ENCODE measurements at regions not wholly inside any gene's neighbourhood (a gene's known extent, or its start where the extent isn't known, plus 50 kb on each side); places are given as distances from the start of the nearest gene placed in this dataset.

DNA sequence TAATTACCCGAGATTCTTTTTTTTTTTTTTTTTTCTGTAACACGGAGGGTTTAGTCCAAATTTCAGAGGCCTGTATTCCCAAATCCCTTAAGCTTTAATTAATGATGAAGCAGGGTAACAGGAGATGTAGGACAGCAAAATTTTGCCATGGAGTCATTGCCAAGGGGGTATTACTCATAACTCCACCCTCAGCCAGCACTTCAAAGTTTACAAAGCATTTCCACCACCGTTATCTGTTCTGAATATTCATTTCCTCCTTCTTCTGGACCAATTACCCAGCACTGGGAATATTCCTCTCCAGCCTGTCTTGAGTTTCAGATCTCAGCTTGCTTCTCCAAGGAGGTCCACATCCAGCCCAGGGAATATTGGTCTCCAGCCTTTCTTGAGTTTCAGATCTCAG is 747.5 kb upstream of the EEF2KMT start:
- no peaks in the 10 kb centered on the region for H3K9me3 Mint-ChIP-seq (ENCODE audit: low read depth, unreplicated experiment)

DNA sequence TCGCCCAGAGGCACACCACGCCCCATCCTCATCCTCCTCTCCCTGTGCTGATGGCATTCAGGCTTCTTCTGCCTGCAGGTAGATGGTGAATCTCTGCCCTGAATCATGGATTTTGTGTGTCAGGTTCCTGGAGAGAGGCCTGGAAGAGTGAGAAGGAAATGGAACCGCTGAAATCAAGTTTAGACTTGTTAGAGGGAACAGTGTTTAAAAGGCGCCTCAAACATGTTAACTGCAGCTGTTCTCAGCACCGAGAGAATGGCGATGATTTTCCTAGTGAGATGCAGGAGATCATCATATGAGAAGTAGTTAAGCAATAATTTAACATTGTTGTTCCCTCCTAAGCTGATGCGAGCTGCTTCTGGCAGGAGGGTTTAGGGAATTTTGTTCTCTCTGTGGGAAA is 744.4 kb upstream of the EEF2KMT start:
- Mint-ChIP-seq H3K4me3 (ENCODE audit: low read depth, unreplicated experiment) (no peak overlapping the region), H3K27ac (ENCODE audit: unreplicated experiment) (no peak overlapping the region), H3K36me3 (ENCODE audit: insufficient read depth, unreplicated experiment) (no peaks in the 10 kb centered on the region), H3K4me1 (ENCODE audit: low read depth, unreplicated experiment) (no peaks in the 10 kb centered on the region), H3K9me3 (ENCODE audit: low read depth, unreplicated experiment) (peaks cover 2% of the 10 kb centered on the region), H3K27me3 (ENCODE audit: unreplicated experiment) (peaks cover 9% of the 10 kb centered on the region)
- TF ChIP-seq, protein P1, sequence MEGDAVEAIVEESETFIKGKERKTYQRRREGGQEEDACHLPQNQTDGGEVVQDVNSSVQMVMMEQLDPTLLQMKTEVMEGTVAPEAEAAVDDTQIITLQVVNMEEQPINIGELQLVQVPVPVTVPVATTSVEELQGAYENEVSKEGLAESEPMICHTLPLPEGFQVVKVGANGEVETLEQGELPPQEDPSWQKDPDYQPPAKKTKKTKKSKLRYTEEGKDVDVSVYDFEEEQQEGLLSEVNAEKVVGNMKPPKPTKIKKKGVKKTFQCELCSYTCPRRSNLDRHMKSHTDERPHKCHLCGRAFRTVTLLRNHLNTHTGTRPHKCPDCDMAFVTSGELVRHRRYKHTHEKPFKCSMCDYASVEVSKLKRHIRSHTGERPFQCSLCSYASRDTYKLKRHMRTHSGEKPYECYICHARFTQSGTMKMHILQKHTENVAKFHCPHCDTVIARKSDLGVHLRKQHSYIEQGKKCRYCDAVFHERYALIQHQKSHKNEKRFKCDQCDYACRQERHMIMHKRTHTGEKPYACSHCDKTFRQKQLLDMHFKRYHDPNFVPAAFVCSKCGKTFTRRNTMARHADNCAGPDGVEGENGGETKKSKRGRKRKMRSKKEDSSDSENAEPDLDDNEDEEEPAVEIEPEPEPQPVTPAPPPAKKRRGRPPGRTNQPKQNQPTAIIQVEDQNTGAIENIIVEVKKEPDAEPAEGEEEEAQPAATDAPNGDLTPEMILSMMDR (IDR thresholded peaks at IDR 0.05; ENCODE audit: unreplicated experiment): no peak
- BruUV-seq (replicated peaks): no TSS peak
- CTCF ChIA-PET: no interaction called here
- intact Hi-C loops (cut with micrococcal nuclease; ENCODE audit: unreplicated experiment): no loop called here
- no peak for DNase-seq

More for the DNA sequence above, 747.5 kb upstream of the EEF2KMT start:
- Mint-ChIP-seq H3K27ac (ENCODE audit: unreplicated experiment) (no peak overlapping the region), H3K4me1 (ENCODE audit: low read depth, unreplicated experiment) (no peaks in the 10 kb centered on the region), H3K36me3 (ENCODE audit: insufficient read depth, unreplicated experiment) (no peaks in the 10 kb centered on the region), H3K27me3 (ENCODE audit: unreplicated experiment) (no peaks in the 10 kb centered on the region), H3K4me3 (ENCODE audit: low read depth, unreplicated experiment) (no peak overlapping the region)
- CTCF ChIA-PET: interaction anchor here (0.7 kb wide), 1 partner anchor 93 kb away, joined by 4 read pairs; no protein-coding TSS in a partner anchor
- DNase-seq: no peak
- no TSS peak for BruUV-seq (replicated peaks)
- intact Hi-C loops (cut with micrococcal nuclease; ENCODE audit: unreplicated experiment): no loop called here
- TF ChIP-seq, protein P1 (IDR thresholded peaks at IDR 0.05; ENCODE audit: unreplicated experiment): no peak

DNA sequence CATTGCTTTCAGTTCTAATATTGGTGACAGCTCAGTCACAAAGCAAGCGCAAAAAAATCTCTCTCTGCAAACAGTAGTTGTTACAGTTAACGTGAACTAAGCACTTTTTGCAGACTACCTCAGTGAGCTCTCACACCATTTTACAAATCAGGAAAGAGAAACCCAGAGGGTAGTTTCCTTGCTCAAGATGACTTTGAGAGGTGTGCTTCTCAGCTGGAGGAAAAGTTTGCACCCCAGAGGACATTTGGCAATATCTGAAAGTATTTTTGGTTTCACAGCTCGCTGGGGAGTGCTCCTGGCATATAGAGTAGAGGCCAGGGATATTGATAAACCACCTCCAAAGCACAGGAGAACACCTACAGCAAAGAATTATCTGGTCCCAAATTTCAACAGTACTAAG is 741.1 kb upstream of the EEF2KMT start:
- DNase-seq: no peak
- TF ChIP-seq, protein P1 (IDR thresholded peaks at IDR 0.05; ENCODE audit: unreplicated experiment): no peak
- Mint-ChIP-seq H3K4me1 (ENCODE audit: low read depth, unreplicated experiment) (no peaks in the 10 kb centered on the region), H3K9me3 (ENCODE audit: low read depth, unreplicated experiment) (peaks cover 4% of the 10 kb centered on the region), H3K4me3 (ENCODE audit: low read depth, unreplicated experiment) (no peak overlapping the region), H3K27ac (ENCODE audit: unreplicated experiment) (no peak overlapping the region), H3K27me3 (ENCODE audit: unreplicated experiment) (peaks cover 16% of the 10 kb centered on the region), H3K36me3 (ENCODE audit: insufficient read depth, unreplicated experiment) (no peaks in the 10 kb centered on the region)
- BruUV-seq (replicated peaks): no TSS peak
- intact Hi-C loops (cut with micrococcal nuclease; ENCODE audit: unreplicated experiment): no loop called here
- CTCF ChIA-PET: no interaction called here

DNA sequence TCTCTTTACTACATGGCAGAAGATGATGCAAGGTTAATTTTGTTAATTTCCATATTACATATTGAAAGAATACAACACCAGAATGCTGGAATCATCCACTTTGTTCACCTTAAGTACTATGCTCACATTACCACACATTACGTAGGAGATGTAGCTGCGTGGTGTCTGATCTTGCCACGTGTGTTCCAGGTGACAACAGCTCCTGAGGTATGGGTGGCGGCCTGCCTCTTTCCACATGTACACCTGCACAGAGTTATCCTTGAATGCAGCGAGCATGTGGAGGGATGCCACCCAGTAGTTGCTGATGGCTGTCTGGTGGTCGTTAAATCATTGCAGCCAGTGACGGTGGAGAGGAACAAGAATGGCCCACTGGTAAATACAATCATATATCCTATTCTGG is 740.5 kb upstream of the EEF2KMT start:
- CTCF ChIA-PET: interaction anchor here (0.7 kb wide), 1 partner anchor 378 kb away, joined by 4 read pairs; no protein-coding TSS in a partner anchor
- no peaks in the 10 kb centered on the region for H3K36me3 Mint-ChIP-seq (ENCODE audit: insufficient read depth, unreplicated experiment)
- intact Hi-C loops (cut with micrococcal nuclease; ENCODE audit: unreplicated experiment): no loop called here
- H3K4me3 Mint-ChIP-seq (ENCODE audit: low read depth, unreplicated experiment): no peak overlapping the region
- H3K9me3 Mint-ChIP-seq (ENCODE audit: low read depth, unreplicated experiment): peaks cover 4% of the 10 kb centered on the region
- no peak for DNase-seq
- peaks cover 16% of the 10 kb centered on the region for H3K27me3 Mint-ChIP-seq (ENCODE audit: unreplicated experiment)
- BruUV-seq (replicated peaks): no TSS peak
- TF ChIP-seq, protein P1 (IDR thresholded peaks at IDR 0.05; ENCODE audit: unreplicated experiment): no peak
- no peak overlapping the region for H3K27ac Mint-ChIP-seq (ENCODE audit: unreplicated experiment)
- H3K4me1 Mint-ChIP-seq (ENCODE audit: low read depth, unreplicated experiment): no peaks in the 10 kb centered on the region

Measured in Calu3 (cell line).